Naive thymus-derived CD4-positive, alpha-beta T cell (primary cell): ENCODE measurements at regions not wholly inside any gene's neighbourhood (a gene's known extent, or its start where the extent isn't known, plus 50 kb on each side); places are given as distances from the start of the nearest gene placed in this dataset.

ENCODE experiments used
- ATAC-seq: fragments of 150-1000 bp; cut with Tn5 transposase; 2 replicates; pipeline ENCODE4 v1.10.0; 2021; ENCODE audit warnings: mild to moderate bottlenecking, moderate library complexity
- CTCF ChIA-PET: fragments of 350-600 bp; sonication (Branson Sonifier 250); formaldehyde crosslinking; loops from one replicate; lab custom pipeline; 2021; ENCODE audit warnings: antibody characterized with exemption; lab: Charles Lee
- POLR2A ChIA-PET: fragments of 350-600 bp; sonication (Branson Sonifier 250); formaldehyde crosslinking; loops from one replicate; lab custom pipeline; 2021; ENCODE audit warnings: antibody characterized with exemption, inconsistent platforms; lab: Charles Lee
- DNase-seq, 9 donors: peaks; one replicate each; pipeline versions ENCODE4 v3.0.0 to v3.0.0-alpha.2; 2020 to 2022; ENCODE audit warnings: mixed read lengths in 1 of 9
- H3K27ac ChIP-seq: one replicate; pipeline ENCODE4 v1.7.0; 2013; ENCODE audit warnings: mild to moderate bottlenecking, low read depth, low read length, moderate library complexity
- H3K27me3 ChIP-seq, 2 donors: one replicate each; pipeline ENCODE4 v1.7.0; 2013; ENCODE audit warnings: low read length in 2 of 2, mild to moderate bottlenecking in 2 of 2, moderate library complexity in 2 of 2; ENCODE audit not compliant: control insufficient read depth in 2 of 2, insufficient read depth in 2 of 2
- H3K36me3 ChIP-seq, 3 experiments: 1 replicate in 2 of 3; 2 replicates in 1 of 3; pipeline ENCODE4 v1.7.0; 2013; ENCODE audit warnings: low read length in 3 of 3, mild to moderate bottlenecking in 3 of 3, moderate library complexity in 1 of 3; ENCODE audit not compliant: insufficient read depth in 3 of 3, control insufficient read depth in 2 of 3
- H3K4me1 ChIP-seq, 2 donors: one replicate each; pipeline ENCODE4 v1.7.0; 2013; ENCODE audit warnings: low read length in 2 of 2, mild to moderate bottlenecking in 2 of 2, moderate library complexity in 1 of 2; ENCODE audit not compliant: control insufficient read depth in 2 of 2, insufficient read depth in 2 of 2
- H3K4me3 ChIP-seq: 2 replicates; pipeline ENCODE4 v1.7.0; 2013; ENCODE audit warnings: mild to moderate bottlenecking, low read length
- H3K9me3 ChIP-seq, 3 experiments: 1 replicate in 2 of 3; 2 replicates in 1 of 3; pipeline ENCODE4 v1.7.0; 2013; ENCODE audit warnings: low read length in 3 of 3; ENCODE audit not compliant: control insufficient read depth in 2 of 3
- H3K27ac Mint-ChIP-seq, 9 donors: one replicate each; pipeline ENCODE4 v1.8.0; 2020 to 2022; ENCODE audit warnings: mixed read lengths in 9 of 9, mild to moderate bottlenecking in 8 of 9, moderate library complexity in 5 of 9, inconsistent platforms in 2 of 9
- H3K27me3 Mint-ChIP-seq, 5 donors: one replicate each; pipeline ENCODE4 v1.8.0; 2021 to 2022; ENCODE audit warnings: mixed read lengths in 5 of 5, mild to moderate bottlenecking in 1 of 5
- H3K36me3 Mint-ChIP-seq, 5 donors: one replicate each; pipeline ENCODE4 v1.8.0; 2020 to 2022; ENCODE audit warnings: mixed read lengths in 5 of 5, mild to moderate bottlenecking in 3 of 5, inconsistent platforms in 1 of 5
- H3K4me1 Mint-ChIP-seq, 7 donors: one replicate each; pipeline ENCODE4 v1.8.0; 2020 to 2022; ENCODE audit warnings: mixed read lengths in 7 of 7, mild to moderate bottlenecking in 3 of 7, inconsistent platforms in 1 of 7
- H3K4me3 Mint-ChIP-seq, 10 donors: one replicate each; pipeline ENCODE4 v1.8.0; 2020 to 2022; ENCODE audit warnings: mild to moderate bottlenecking in 10 of 10, mixed read lengths in 10 of 10, moderate library complexity in 6 of 10, inconsistent platforms in 2 of 10
- H3K9me3 Mint-ChIP-seq, 11 donors: one replicate each; pipeline ENCODE4 v1.8.0; 2020 to 2022; ENCODE audit warnings: mixed read lengths in 11 of 11, mild to moderate bottlenecking in 4 of 11, inconsistent platforms in 1 of 11, moderate library complexity in 1 of 11
- intact Hi-C, 2 donors: fragments of 100-400 bp; cut with micrococcal nuclease; formaldehyde crosslinking; loops; one replicate each; pipeline ENCODE4 v1.15.1; 2023

DNA sequence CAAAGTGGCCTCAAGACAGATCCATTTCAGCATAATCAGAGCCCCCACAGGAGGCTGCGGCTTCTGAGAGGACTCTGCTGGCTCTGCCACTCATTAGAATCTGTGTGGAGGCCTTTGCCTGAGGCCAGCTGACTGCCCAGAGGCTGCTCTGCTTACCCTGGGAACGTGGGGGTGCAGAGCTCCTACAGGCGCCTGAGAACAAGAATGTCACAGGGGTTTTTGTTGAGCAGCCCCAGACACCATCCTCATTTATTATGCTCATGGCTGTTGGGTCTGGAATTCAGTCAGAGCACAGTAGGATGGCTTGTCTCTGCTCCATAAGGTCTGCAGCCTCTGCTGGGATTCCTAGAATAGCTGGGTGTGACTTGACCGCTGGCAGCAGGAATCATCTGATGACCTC, 101.8 kb upstream of the GDF10 start:
- no peak overlapping the region for H3K27ac Mint-ChIP-seq
- CTCF ChIA-PET = interaction anchor here (1.0 kb wide), 1 partner anchor 152 kb away, joined by 4 read pairs; no protein-coding TSS in a partner anchor
- no peak overlapping the region for H3K4me3 Mint-ChIP-seq
- no peaks in the 10 kb centered on the region for H3K27me3 Mint-ChIP-seq
- H3K36me3 Mint-ChIP-seq = peaks cover 0 to 3% (median under 1%) of the 10 kb centered on the region in 5 donors
- no peak for ATAC-seq
- H3K9me3 Mint-ChIP-seq = peaks cover 0 to 5% (median 2%) of the 10 kb centered on the region in 11 donors
- Histone ChIP-seq H3K36me3 (no peaks in the 10 kb centered on the region), H3K27ac (no peak overlapping the region), H3K4me1 (no peaks in the 10 kb centered on the region), H3K27me3 (no peaks in the 10 kb centered on the region), H3K4me3 (no peak overlapping the region), H3K9me3 (no peaks in the 10 kb centered on the region)
- H3K4me1 Mint-ChIP-seq = peaks cover 0 to 24% (median 14%) of the 10 kb centered on the region in 7 donors
- DNase-seq = no peak
- POLR2A ChIA-PET = interaction anchor here (0.7 kb wide), 1 partner anchor 147 kb away, joined by 3 read pairs; no protein-coding TSS in a partner anchor
- intact Hi-C loops = no loop called here

DNA sequence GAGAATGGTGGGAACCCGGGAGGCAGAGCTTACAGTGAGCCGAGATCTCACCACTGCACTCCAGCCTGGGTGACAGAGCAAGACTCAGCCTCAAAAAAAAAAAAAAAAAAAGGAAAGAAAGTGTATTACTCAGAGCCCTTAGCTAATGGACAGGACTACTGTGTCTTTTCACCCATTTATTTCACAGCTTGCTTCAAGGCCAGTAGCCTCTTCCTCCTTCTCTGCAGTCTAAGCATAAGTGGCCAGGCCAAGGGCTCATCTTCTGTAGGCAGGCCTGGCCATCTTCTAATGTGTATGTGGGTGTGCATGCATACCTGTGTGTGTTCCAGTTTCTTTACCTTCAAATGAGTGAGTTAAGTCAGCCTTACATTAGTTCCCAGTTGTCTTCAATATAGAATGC, 94.8 kb upstream of the GDF10 start:
- CTCF ChIA-PET = interaction anchor here (0.6 kb wide), 1 partner anchor 1595 kb away, joined by 3 read pairs; no protein-coding TSS in a partner anchor
- no peaks in the 10 kb centered on the region for H3K27me3 ChIP-seq
- no peak overlapping the region for H3K4me3 ChIP-seq
- peaks cover 0 to 9% (median 2%) of the 10 kb centered on the region in 11 donors for H3K9me3 Mint-ChIP-seq
- H3K36me3 ChIP-seq = no peaks in the 10 kb centered on the region
- peak overlapping the region in 6 of 10 donors; percentile 62 to 84 (median 76) for H3K4me3 Mint-ChIP-seq
- H3K27me3 Mint-ChIP-seq = no peaks in the 10 kb centered on the region
- peaks cover 0 to 3% (median 0%) of the 10 kb centered on the region in 5 donors for H3K36me3 Mint-ChIP-seq
- H3K9me3 ChIP-seq = no peaks in the 10 kb centered on the region
- ATAC-seq (no peak), DNase-seq (no peak)
- H3K4me1 ChIP-seq = peaks cover 25 to 50% of the 10 kb centered on the region in 2 donors
- H3K27ac Mint-ChIP-seq = peak overlapping the region in 7 of 9 donors; percentile 74 to 99 (median 89)
- no peak overlapping the region for H3K27ac ChIP-seq
- intact Hi-C loops = loop anchor here in 1 of 2 donors (5.0 kb wide), 1 partner anchor 183 kb away; no protein-coding TSS in a partner anchor
- peaks cover 23 to 69% (median 62%) of the 10 kb centered on the region in 7 donors for H3K4me1 Mint-ChIP-seq
- POLR2A ChIA-PET = interaction anchor here (3.2 kb wide), 1 partner anchor 106 kb away, joined by 13 read pairs; no protein-coding TSS in a partner anchor

DNA sequence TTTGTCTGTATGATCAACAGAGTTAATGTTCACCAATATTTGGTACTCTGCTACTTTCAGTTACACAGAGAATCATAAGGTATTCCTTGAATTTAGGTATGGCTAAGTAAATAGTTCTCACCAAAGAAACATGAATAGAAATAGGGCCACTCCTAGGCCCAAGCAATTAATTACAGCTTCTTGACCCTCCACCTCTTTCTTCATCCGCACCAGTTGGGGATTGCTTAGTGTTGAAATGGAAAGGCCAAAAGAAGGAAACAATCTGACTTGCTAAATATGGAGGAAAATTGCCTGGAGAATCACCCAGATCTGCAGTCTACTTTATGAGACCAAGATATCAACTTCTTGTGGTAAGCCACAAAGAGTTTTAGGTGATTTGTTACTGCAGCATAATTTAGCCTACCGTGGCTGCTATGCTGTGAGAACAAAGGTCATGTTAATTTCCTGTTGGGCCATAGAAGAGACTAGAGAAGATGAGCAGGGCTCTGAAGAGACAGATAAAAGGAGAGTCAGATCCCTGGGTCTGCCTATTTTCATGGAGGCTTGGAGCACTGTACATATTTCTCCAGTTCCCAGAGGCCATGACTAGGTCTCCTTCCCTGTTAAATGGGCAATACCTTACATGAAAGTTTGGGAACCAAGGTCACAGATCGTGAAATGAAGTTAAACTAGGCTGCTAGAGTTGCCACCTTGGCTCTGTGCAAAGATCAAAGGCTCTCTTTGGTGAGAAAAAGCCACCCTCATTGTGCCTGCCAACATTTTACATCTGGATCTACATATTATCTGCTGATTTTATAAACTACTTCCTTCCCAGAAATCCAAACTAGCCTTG, 93.3 kb upstream of the GDF10 start:
- Histone ChIP-seq H3K4me1 (peaks cover 25 to 55% of the 10 kb centered on the region in 2 donors), H3K9me3 (no peaks in the 10 kb centered on the region), H3K27me3 (no peaks in the 10 kb centered on the region), H3K27ac (peak overlapping the region; percentile 49), H3K4me3 (peak overlapping the region; percentile 28), H3K36me3 (no peaks in the 10 kb centered on the region)
- Mint-ChIP-seq H3K36me3 (peaks cover 0 to 7% (median 5%) of the 10 kb centered on the region in 5 donors), H3K4me1 (peaks cover 23 to 76% (median 70%) of the 10 kb centered on the region in 7 donors), H3K27ac (peak overlapping the region; percentile 81 to 99 (median 96)), H3K4me3 (peak overlapping the region; percentile 63 to 84 (median 74)), H3K9me3 (peaks cover 0 to 9% (median 1%) of the 10 kb centered on the region in 11 donors), H3K27me3 (no peaks in the 10 kb centered on the region)
- DNase-seq (peak in 7 of 9 donors; percentile 17 to 71 (median 61)), ATAC-seq (peak; percentile 83)
- intact Hi-C loops = loop anchor here (1.0 to 5.0 kb wide), 6 partner anchors 41 to 184 kb away; no protein-coding TSS in a partner anchor
- ChIA-PET POLR2A (interaction anchor here (0.8 to 4.1 kb wide), 8 partner anchors 9 to 346 kb away, joined by 3 to 22 read pairs (median 6); no protein-coding TSS in a partner anchor), CTCF (interaction anchor here (0.7 to 1.9 kb wide), 3 partner anchors 41 to 66 kb away, joined by 3 to 6 read pairs (median 4); no protein-coding TSS in a partner anchor)

DNA sequence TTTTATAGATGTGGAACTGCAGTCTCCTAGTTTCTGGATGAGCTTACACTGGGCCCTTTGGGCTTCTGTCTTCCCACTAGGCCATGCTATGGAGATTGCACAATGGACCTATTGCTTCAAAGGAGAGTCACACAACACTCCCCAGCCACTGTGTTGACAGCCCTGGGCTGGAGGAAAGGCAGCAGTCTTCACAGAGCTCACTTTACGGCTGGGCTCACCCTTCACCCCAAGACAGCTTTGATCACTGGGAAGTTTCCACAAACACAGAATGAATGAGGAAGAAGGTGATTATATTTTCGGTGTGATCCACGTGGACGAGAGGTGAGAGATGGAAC, 92.7 kb upstream of the GDF10 start:
- H3K4me1 Mint-ChIP-seq = peaks cover 23 to 79% (median 70%) of the 10 kb centered on the region in 7 donors
- H3K9me3 Mint-ChIP-seq = peaks cover 0 to 9% (median 3%) of the 10 kb centered on the region in 11 donors
- Histone ChIP-seq H3K27ac (peak overlapping the region; percentile 47), H3K9me3 (no peaks in the 10 kb centered on the region), H3K27me3 (no peaks in the 10 kb centered on the region), H3K36me3 (peaks cover 0 to under 1% (median 0%) of the 10 kb centered on the region in 3 experiments), H3K4me3 (peak overlapping the region; percentile 28), H3K4me1 (peaks cover 25 to 55% of the 10 kb centered on the region in 2 donors)
- peak overlapping the region; percentile 63 to 84 (median 74) for H3K4me3 Mint-ChIP-seq
- intact Hi-C loops = loop anchor here (1.0 to 5.0 kb wide), 4 partner anchors 52 to 185 kb away; no protein-coding TSS in a partner anchor
- CTCF ChIA-PET = interaction anchor here (1.9 kb wide), 1 partner anchor 41 kb away, joined by 6 read pairs; no protein-coding TSS in a partner anchor
- H3K27me3 Mint-ChIP-seq = no peaks in the 10 kb centered on the region
- peaks cover 0 to 10% (median 6%) of the 10 kb centered on the region in 5 donors for H3K36me3 Mint-ChIP-seq
- H3K27ac Mint-ChIP-seq = peak overlapping the region; percentile 70 to 99 (median 96)
- DNase-seq (peak in 7 of 9 donors; percentile 18 to 38 (median 25)), ATAC-seq (peak; percentile 66)
- POLR2A ChIA-PET = interaction anchor here (0.8 to 4.1 kb wide), 8 partner anchors 9 to 345 kb away, joined by 3 to 22 read pairs (median 6); no protein-coding TSS in a partner anchor

DNA sequence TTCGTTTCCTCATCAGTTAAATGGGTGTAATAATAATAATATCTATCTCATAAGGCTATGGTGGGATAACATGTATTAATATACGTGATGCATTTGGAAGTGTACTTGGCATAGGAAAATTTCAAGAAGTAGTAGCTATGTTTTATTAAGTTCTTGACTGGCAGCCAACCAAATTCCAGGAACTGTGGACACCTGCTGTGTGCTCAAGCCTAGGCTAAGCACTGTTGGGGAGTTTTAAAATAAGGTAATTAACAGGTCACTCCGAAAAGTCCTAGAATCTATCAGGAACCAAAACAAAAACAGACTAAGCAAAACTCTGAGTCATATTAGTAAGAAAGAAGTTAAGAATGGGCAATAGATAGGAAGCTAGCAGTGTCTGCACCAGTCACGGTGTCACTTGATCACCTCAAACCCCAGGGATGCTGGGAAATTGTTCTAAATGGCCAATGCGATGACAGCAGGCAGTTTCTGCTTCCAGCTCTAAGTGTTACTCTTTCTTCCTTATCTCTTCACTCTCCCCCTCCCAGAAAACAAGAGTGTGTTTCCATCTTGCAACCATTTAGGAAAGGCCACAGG, 92.0 kb upstream of the GDF10 start:
- CTCF ChIA-PET = interaction anchor here (0.8 to 1.9 kb wide), 2 partner anchors 42 to 161 kb away, joined by 3 to 6 read pairs; no protein-coding TSS in a partner anchor
- intact Hi-C loops = loop anchor here (1.0 to 5.0 kb wide), 5 partner anchors 17 to 186 kb away; no protein-coding TSS in a partner anchor
- peaks cover 25 to 55% of the 10 kb centered on the region in 2 donors for H3K4me1 ChIP-seq
- peaks cover 0 to 15% (median 6%) of the 10 kb centered on the region in 11 donors for H3K9me3 Mint-ChIP-seq
- H3K27me3 Mint-ChIP-seq = no peaks in the 10 kb centered on the region
- H3K9me3 ChIP-seq = no peaks in the 10 kb centered on the region
- H3K27me3 ChIP-seq = no peaks in the 10 kb centered on the region
- H3K36me3 ChIP-seq = peaks cover 0 to 3% (median 0%) of the 10 kb centered on the region in 3 experiments
- H3K27ac Mint-ChIP-seq = peak overlapping the region in 8 of 9 donors; percentile 88 to 99 (median 96)
- no peak overlapping the region for H3K4me3 ChIP-seq
- H3K36me3 Mint-ChIP-seq = peaks cover under 1 to 16% (median 13%) of the 10 kb centered on the region in 5 donors
- H3K27ac ChIP-seq = peak overlapping the region; percentile 47
- ATAC-seq = no peak
- H3K4me1 Mint-ChIP-seq = peaks cover 23 to 83% (median 74%) of the 10 kb centered on the region in 7 donors
- H3K4me3 Mint-ChIP-seq = peak overlapping the region; percentile 8 to 84 (median 74)
- no peak for DNase-seq
- POLR2A ChIA-PET = interaction anchor here (0.5 to 4.1 kb wide), 10 partner anchors 8 to 344 kb away, joined by 3 to 22 read pairs (median 4); no protein-coding TSS in a partner anchor
